ENCODE measurements at regions not wholly inside any gene's neighbourhood (a gene's known extent, or its start where the extent isn't known, plus 50 kb on each side); places are given as distances from the start of the nearest gene placed in this dataset.

DNA sequence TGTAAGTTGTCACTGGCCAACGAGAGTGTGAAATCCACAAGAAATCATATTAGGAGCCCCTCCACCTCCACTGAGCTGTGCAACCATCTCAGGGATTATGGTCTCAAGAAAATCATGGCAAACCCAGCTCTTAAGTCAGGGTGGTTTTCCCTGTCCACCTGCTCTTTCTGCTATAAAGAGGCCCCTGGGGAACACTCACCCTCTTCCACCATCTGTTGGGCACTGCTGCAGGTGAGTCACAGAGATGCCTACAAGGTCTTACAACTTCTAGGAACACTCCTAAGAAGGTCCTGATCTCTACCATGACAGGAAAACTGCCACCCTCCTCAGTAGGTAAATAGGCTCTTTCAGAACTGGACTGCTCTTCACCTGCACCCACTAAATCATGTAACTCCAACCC, 61.8 kb downstream of the DRD1 start:
- in situ Hi-C loops (cut with MboI; ENCODE audit: low sequenced_read_pairs, unreplicated experiment), result no loop called here
- no peak for DNase-seq (ENCODE audit: low spot score)
- TF ChIP-seq, protein P1, sequence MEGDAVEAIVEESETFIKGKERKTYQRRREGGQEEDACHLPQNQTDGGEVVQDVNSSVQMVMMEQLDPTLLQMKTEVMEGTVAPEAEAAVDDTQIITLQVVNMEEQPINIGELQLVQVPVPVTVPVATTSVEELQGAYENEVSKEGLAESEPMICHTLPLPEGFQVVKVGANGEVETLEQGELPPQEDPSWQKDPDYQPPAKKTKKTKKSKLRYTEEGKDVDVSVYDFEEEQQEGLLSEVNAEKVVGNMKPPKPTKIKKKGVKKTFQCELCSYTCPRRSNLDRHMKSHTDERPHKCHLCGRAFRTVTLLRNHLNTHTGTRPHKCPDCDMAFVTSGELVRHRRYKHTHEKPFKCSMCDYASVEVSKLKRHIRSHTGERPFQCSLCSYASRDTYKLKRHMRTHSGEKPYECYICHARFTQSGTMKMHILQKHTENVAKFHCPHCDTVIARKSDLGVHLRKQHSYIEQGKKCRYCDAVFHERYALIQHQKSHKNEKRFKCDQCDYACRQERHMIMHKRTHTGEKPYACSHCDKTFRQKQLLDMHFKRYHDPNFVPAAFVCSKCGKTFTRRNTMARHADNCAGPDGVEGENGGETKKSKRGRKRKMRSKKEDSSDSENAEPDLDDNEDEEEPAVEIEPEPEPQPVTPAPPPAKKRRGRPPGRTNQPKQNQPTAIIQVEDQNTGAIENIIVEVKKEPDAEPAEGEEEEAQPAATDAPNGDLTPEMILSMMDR (IDR thresholded peaks at IDR 0.05; ENCODE audit: borderline replicate concordance, control extremely low read depth, extremely low read depth, insufficient read depth, missing control alignments), result no peak

DNA sequence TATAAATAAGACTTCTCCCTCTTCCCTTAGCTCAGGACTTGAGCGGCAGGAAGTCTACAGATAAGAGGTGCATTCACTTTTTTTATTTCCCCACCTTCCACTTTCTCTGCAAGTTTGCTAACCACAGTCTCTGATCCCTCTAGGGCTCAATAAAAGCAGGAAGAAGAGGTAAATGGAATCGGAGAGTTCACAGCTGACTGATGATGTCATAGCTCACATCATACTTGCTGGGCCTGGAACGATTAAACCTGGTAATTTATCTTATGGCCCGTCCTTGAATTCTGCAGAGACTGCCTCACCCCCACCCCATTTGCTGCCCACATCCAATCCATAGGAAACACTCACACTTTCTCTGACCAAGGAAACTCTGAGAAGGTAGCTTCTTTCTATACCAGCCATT, 62.9 kb downstream of the DRD1 start:
- DNase-seq (ENCODE audit: low spot score), result no peak
- in situ Hi-C loops (cut with MboI; ENCODE audit: low sequenced_read_pairs, unreplicated experiment), result no loop called here
- TF ChIP-seq, protein P1 (IDR thresholded peaks at IDR 0.05; ENCODE audit: borderline replicate concordance, control extremely low read depth, extremely low read depth, insufficient read depth, missing control alignments), result no peak

DNA sequence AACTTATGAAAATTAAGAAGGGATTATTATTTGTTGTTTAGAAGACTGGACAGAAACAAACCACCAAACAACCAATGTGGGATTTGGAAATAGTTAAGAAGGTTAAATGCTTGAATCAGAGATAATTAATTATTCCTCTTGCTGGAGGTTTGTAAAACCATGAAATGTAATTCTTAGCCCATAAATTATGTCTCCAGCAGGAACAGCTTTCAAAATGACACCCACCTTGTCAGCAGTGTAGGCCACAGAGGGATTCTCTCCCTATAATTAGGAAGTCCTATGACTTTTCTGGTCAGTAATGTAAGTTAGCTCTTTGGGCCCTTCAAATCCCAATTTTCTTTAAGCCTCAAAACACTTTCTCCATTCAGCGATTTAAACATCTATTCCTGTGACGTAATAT, 63.3 kb downstream of the DRD1 start:
- in situ Hi-C loops (cut with MboI; ENCODE audit: low sequenced_read_pairs, unreplicated experiment), result no loop called here
- TF ChIP-seq, protein P1 (IDR thresholded peaks at IDR 0.05; ENCODE audit: borderline replicate concordance, control extremely low read depth, extremely low read depth, insufficient read depth, missing control alignments), result no peak
- DNase-seq (ENCODE audit: low spot score), result no peak

DNA sequence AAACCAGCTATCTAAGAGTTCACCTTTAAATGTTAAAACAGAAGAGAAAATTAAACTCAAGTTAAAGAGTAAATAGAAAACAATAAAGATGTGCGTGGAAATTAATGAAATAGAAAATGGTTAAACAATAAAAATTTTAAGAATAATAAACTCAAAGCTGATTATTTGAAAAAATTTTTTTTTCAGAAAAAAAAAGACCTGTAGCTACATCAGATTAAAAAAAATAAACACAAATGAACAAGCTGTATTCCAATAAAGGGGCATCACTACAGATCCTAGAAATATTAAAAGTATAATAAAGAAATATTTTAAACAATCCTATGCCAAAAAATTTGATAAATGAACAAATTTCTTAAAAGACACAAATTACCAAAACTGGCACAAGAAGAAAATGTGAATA, 64.1 kb downstream of the DRD1 start:
- in situ Hi-C loops (cut with MboI; ENCODE audit: low sequenced_read_pairs, unreplicated experiment), result no loop called here
- TF ChIP-seq, protein P1 (IDR thresholded peaks at IDR 0.05; ENCODE audit: borderline replicate concordance, control extremely low read depth, extremely low read depth, insufficient read depth, missing control alignments), result no peak
- no peak for DNase-seq (ENCODE audit: low spot score)

DNA sequence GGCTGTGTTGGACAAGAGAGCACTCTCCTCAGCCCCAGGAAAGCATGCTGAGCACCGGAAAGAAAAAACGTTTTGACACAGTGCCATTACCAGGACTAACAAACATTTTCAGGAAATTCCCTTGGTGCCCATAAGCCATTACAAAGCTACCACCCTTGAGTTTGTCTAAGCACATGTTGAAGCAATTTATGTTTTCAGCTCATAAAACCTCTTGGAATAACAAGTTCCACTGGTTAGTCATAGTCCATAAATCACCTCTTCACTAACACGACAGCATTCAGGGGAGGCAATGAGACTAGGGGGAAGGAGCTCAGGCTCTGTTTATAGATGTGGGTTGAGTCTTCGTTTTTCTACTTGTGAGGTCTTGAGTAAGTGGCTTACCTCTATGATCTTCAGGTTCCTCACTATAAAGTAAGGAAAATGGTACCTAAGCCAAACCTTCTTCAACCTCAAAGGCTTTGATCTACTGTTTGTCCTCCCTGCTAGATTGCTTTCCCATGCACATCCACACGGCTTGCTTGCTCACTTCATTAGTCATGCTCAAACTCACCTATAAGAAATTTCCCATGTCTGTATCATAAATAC, 65.4 kb downstream of the DRD1 start:
- no peak for DNase-seq (ENCODE audit: low spot score)
- in situ Hi-C loops (cut with MboI; ENCODE audit: low sequenced_read_pairs, unreplicated experiment), result no loop called here
- TF ChIP-seq, protein P1 (IDR thresholded peaks at IDR 0.05; ENCODE audit: borderline replicate concordance, control extremely low read depth, extremely low read depth, insufficient read depth, missing control alignments), result no peak

DNA sequence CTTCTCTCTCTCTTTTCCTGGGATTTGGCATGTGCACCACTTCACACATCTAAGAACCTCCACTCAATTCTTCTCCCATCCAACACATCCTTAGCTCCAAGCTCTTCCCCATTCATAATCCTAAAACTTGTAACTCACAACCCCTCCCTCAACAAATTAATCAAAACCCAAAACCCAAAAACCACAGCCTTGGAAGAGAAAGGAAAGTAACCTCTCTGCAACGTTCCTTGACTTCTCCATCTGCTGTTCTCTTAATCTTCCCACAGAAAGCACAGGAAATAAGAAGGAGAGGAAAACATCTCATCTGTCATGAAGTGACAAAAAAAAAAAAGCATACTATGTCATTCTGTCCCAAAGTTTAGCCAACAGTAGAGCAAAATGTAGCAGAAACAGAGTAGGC, 66.2 kb downstream of the DRD1 start:
- no peak for DNase-seq (ENCODE audit: low spot score)
- in situ Hi-C loops (cut with MboI; ENCODE audit: low sequenced_read_pairs, unreplicated experiment), result no loop called here
- TF ChIP-seq, protein P1 (IDR thresholded peaks at IDR 0.05; ENCODE audit: borderline replicate concordance, control extremely low read depth, extremely low read depth, insufficient read depth, missing control alignments), result no peak

All from GM13976 (cell line).